NCI-H1048 (cell line): ENCODE measurements at regions not wholly inside any gene's neighbourhood (a gene's known extent, or its start where the extent isn't known, plus 50 kb on each side); places are given as distances from the start of the nearest gene placed in this dataset.

Experiments
- DNase-seq: peaks from one replicate; lab custom pipeline; 2025; lab: John Stamatoyannopoulos, UW

DNA sequence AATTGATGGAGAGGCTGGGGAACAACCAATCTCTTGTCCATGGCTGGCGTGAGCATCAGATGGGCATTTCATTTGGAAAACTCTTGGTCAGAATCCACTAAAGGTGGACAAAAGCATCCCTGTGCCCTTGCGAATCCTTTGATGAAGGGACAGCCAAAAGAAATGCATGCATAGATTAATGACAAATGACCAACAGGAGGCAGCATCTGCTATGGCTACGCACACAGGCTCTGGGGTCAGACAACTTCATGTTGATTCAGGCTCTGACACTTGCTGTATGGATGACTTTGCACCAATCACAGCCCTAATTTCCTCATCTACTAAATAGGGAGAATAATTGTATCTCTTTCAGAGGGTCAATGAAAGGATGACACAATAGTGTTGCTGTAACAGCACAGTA is 117.5 kb downstream of the ASCL4 start:
- DNase-seq, result no peak

DNA sequence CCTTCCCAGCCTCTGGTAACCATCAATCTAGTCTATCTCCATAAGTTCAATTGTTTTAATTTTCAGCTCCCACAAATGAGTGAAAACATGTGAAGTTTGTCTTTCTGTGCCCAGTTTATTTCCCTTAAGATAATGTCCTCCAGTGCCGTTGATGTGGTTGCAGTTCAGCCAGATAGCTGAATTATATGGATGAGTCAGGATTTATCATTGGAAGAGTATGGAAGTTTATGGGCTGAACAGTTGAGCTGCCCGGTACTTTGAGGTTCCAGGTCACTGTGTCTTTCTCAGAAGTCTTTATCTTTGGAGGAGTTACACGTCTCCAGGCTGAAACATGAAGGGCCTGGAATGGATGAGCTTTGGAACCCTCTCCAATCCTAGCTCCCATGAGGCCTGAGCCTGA is 120.1 kb downstream of the ASCL4 start:
- DNase-seq, result no peak

DNA sequence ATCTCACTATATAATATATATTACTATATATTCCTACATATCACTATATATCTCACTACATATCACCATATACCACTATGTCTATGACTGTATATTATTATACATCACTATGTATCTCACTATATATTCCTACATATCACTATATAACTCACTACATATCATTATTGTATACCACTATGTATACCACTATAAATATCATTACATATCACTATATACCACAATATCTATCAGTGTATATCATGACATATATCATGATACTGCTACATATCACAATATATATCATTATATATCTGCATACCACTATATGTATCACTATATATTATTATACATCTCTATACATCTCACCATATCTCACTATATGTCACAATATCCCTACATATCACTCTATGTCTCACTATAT is 121.5 kb downstream of the ASCL4 start:
- DNase-seq, result no peak

GRCh38 chr12:107900588-107900987 is 126.1 kb downstream of the ASCL4 start:
- no peak for DNase-seq

DNA sequence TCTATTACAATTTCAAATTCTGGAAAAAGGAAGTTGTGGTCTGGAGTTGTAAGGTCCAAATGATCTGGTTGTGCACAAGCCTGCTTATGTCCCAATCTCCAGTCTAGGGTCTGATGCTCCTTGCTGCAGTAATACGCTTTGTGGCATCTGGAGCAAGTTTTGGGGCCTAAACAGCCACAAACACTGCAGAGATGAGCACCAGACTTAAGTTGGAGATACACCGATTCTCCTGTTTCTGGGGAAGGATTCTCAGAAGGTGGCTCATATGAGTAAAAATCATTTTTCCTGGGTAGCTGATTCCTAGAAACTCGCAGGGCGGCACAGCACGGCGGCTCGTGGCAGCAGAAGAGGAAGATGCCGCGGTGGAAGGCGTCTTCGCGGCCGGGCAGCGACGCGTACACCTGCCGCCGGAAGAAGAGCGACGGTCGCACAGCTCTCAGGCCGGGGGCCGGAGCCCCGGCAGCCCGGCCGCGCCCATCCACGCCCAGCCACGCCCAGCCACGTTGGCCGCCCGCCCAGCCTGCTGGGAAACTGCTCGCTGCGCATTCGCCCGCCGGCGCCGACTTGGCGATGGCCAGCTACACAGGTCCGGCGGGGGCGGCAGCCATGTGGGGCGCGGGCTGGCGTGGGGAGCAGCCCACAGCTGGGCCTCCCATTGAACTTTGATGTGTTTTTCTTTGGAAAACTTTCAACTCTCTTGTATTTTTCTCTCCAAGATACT is 129.0 kb downstream of the ASCL4 start:
- DNase-seq, result no peak

DNA sequence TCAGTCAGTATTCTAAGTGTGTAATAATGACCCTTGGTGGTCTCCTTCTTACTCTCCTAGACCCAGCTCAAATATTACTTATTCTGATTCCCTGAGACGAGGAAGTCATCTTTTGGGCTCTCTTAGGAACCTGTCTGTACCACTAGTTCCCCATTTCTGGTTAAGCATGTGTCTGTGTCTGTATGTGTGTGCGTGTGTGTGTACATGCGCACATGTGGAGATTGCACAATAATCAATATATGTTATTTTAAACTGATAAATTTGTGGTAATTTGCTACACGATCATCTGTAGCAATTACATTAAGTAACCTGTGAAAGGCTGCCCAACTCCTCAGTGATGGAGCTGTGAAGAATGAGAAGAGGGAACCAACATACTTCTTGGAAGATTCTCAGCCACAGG is 132.2 kb downstream of the ASCL4 start:
- DNase-seq, result no peak

GRCh38 chr12:107912421-107913004 is 138.0 kb downstream of the ASCL4 start:
- DNase-seq, result no peak

GRCh38 chr12:107914460-107914977 is 140.0 kb downstream of the ASCL4 start:
- no peak for DNase-seq

DNA sequence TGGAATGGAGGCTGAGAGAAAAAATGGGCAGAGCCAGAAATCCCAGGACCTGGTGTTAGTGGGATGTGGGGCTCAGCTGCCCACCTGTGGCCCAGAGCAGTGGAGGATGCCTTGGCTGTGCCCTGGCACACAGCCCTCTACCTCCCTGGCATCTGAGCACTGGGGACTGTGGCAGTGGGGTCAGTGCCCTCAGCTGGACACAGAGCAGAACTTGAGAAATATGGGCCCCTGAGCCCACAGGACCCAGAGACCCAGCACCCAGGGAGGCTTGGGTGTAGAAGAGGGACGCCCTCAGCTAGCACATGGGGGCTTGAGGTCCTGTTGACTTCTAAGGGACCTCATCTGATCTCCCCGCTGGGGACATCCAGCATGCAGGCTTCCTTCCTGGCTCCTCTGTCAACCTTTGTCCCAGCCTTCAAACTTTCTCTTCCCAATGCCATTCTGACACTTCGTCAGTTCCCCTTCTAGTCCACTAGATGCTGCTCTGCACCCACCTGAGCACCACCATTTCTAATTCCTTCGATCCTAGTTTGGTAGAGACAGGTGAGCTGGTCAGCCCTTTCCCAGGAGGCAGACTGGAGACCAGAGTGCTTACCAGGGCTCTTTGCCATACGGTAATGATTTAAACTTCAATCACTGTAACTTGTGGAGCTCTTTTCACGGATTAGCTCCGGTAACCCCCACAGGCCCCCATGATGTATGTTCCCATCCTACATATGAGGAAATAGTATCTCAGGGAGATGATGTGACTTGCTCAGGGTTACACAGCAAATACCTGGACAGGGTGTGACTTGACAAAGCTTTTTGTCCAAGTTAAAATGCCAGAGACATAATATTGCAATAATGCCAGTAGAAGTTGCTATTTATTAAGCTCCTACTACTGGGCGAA is 143.7 kb downstream of the ASCL4 start:
- DNase-seq, result no peak

GRCh38 chr12:107921062-107921461 is 146.6 kb downstream of the ASCL4 start:
- DNase-seq, result no peak

- DNase-seq, result no peak
Observed at GRCh38 chr12:107925125-107925524, 150.6 kb downstream of the ASCL4 start.

DNA sequence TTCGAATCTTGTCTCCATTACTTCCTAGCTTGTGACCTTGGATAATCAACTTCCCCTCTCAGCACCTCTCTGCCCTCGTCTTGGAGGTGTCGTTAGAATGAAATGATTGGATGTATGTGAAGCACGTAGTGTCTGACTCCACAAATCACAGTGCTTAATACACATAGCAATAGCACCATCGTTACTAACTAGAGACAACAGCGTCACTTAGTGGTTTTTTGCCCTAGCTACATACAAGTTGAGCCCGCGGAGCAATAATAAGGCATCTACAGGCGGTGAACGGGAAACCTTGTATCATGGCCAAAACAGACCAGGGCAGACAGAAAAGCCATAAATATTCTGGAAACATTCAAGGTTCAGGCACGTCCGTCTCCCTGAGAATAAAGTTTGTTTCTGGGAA is 154.9 kb downstream of the ASCL4 start:
- no peak for DNase-seq

DNA sequence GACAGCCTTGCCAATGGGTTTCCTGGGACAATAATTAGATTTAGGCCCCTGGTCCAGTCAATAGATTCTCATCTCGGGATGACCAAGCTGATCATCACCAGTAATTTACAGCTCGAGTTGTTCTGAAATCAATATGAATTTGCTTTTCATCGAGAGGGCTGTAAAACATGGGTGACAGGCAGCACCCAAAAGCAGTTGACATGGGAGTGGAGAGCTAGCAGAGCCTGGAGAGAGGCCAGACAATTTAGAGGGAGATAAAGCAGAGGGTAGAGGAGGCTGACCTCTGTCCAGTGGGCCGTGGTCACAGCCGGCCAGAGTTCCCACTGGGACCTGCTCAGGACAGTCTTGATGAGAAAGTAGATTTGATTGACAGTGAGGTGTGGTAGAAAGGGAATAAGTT is 157.3 kb downstream of the ASCL4 start:
- DNase-seq, result no peak

- DNase-seq, result no peak
Observed at GRCh38 chr12:107938446-107938845, 163.9 kb downstream of the ASCL4 start.

- DNase-seq, result no peak
Observed at GRCh38 chr12:107948391-107948945, 174.0 kb downstream of the ASCL4 start.

GRCh38 chr12:107951024-107951423 is 176.5 kb downstream of the ASCL4 start:
- DNase-seq, result no peak

DNA sequence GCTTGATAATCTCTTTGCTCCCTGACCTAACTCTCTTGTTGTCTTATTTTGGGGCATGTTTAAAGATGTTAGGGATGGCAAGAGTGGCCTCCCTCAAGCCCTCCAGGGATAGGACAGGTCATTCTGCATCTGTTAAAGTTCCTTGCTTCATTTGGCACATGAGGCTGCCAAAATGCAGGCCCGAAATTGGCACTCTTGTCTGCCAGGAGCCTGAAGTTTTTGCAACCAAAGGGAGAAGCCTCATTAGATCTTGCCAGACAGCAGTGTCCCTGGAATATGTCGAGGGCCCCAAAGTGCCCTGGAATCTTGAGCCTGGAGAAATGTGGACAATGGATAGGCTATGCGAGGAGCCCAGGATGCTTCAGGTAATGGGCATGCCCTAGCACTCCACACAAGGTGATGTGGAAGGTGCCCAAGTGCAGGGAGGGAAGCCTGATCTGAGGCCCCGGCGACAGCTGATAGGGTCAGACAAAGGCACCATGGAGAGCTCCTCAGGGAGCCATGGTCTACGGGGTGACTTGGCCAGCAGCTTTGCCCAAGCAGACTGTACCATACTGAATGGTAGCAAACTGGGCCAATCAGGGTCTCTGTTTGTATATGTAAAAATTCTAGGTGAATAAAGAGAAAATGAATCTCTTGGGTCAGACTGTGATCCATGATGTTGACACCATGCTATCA is 173.0 kb upstream of the WSCD2 start:
- DNase-seq, result no peak

DNA sequence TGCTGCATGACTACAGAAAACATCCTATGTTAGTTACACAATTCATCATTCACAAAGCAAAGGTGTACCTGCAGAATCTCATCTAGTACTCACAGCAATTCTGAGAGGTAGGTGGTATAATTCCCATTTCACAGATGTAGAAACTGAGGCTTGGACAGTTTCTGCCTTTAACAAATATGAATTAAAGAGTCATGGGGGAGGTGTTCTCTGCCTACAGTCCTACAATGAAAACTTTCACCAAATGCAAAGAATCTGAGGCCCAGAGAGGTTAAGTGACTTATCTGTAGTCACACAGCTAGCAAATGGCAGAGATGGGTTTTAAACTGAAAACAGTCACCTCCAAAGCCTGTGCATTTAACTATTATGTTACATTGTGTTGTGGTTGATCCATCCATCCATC is 171.6 kb upstream of the WSCD2 start:
- no peak for DNase-seq

- DNase-seq, result no peak
Observed at GRCh38 chr12:107963635-107964034, 165.5 kb upstream of the WSCD2 start.

DNA sequence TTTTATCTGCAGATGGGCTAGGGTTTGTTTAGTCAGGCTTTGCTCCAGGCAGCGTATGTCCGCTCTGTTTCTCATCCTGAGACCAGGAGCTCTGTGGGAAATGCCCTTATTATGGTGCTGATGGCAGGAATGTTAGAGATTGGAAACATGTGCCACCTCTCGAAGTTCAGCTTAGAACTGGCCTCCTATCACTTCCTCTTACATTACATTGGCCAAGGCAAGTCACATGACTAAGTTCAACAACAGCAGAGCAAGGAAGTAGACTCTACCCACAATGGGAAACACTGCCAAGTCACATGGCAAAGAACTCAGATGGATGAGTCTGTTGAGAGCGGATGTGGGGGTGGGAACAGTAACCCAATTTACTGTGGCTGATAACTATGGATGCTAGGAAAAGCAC is 161.9 kb upstream of the WSCD2 start:
- DNase-seq, result no peak

- no peak for DNase-seq
Observed at GRCh38 chr12:107973950-107974349, 155.1 kb upstream of the WSCD2 start.

DNA sequence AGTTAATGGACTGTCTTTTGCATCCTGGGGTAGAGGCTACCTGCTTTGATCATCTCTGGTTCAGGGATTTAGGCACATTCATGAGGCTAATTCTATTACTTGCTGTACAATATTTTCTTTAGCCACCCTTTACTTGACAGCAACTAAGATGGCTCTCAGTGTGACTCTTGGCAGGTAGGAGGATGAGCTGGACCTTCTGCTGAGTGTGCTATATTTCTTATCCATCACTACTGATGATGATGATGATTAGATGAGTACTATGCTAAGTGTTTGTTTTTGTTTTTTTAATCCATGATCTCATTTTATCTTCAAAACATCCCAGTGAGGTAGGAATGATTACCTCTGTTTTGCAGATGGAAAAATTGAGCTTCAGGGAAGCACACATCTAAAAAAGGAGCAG is 152.8 kb upstream of the WSCD2 start:
- DNase-seq, result no peak
